A549 (cell line): ENCODE measurements at regions not wholly inside any gene's neighbourhood (a gene's known extent, or its start where the extent isn't known, plus 50 kb on each side); places are given as distances from the start of the nearest gene placed in this dataset.

Source experiments
- ATAC-seq, 2 experiments: fragments of 200-7000 bp in 1 of 2; fragments of >200 bp in 1 of 2; cut with Nextera tagmentation in 1 of 2; cut with Tn5 transposase in 1 of 2; 3 replicates each; pipeline versions ENCODE4 v1.8.0 to v1.9.1; 2018 to 2020; ENCODE audit warnings: mild to moderate bottlenecking in 1 of 2, moderate library complexity in 1 of 2
- CTCF ChIA-PET: fragments of 300-600 bp; sonication (Branson Sonifier 250); formaldehyde crosslinking; extraction: SDS; loops from one replicate; lab custom pipeline; 2021; ENCODE audit warnings: antibody characterized with exemption, inconsistent platforms; lab: Yijun Ruan, JAX
- POLR2A ChIA-PET: fragments of 350-600 bp; formaldehyde crosslinking; extraction: SDS; loops from one replicate; lab custom pipeline; 2021; ENCODE audit warnings: antibody characterized with exemption, inconsistent platforms; lab: Yijun Ruan, JAX
- DNase-seq, 2 experiments: peaks; one replicate each; pipeline versions ENCODE4 v3.0.0 to v3.0.0-alpha.2; 2011 to 2016; ENCODE audit warnings: low read depth in 1 of 2, low spot score in 1 of 2
- FAIRE-seq: peaks from 2 replicates; lab custom pipeline; 2011; peaks lifted over from hg19 to GRCh38; lab: Jason Lieb, UNC
- H3K27ac ChIP-seq, 2 experiments: fragments of >200 bp; sonication (Bioruptor Twin); formaldehyde crosslinking; 3 replicates each; pipeline ENCODE4 v1.5.1; 2016 to 2017
- H3K4me1 ChIP-seq: fragments of >200 bp; sonication (Bioruptor Twin); formaldehyde crosslinking; 3 replicates; pipeline ENCODE4 v1.6.1; 2016
- H3K4me2 ChIP-seq: fragments of >200 bp; sonication (Bioruptor Twin); formaldehyde crosslinking; 3 replicates; pipeline ENCODE4 v1.6.1; 2016
- H3K4me3 ChIP-seq: fragments of >200 bp; sonication (Bioruptor Twin); formaldehyde crosslinking; 3 replicates; pipeline ENCODE4 v1.5.1; 2016
- H3K9me3 ChIP-seq: fragments of >200 bp; sonication (Bioruptor Twin); formaldehyde crosslinking; 3 replicates; pipeline ENCODE4 v1.6.1; 2016
- ATOH8 ChIP-seq: fragments of 250-450 bp; sonication (Bioruptor Pico); IDR thresholded peaks from 2 replicates; pipeline ENCODE4 v1.5.0; 2020; ENCODE audit warnings: low read depth, mild to moderate bottlenecking, moderate library complexity
- CBX2 ChIP-seq: fragments of 200-600 bp; sonication (generic); IDR thresholded peaks from 2 replicates; pipeline ENCODE4 v1.6.1; 2016; ENCODE audit warnings: low read depth, mild to moderate bottlenecking, borderline replicate concordance
- EP300 ChIP-seq, 2 experiments: fragments of >200 bp; sonication (Bioruptor Twin); formaldehyde crosslinking; IDR thresholded peaks; 2 replicates in 1 of 2; 3 replicates in 1 of 2; pipeline ENCODE4 v1.6.1; 2016 to 2017
- ESRRA ChIP-seq: fragments of 150-350 bp; IDR thresholded peaks from 2 replicates; pipeline ENCODE4 v1.6.1; 2014; ENCODE audit warnings: mild to moderate bottlenecking, low read length, borderline replicate concordance
- FOSL2 ChIP-seq, 2 experiments: fragments of 450-650 bp in 1 of 2; fragments of >200 bp in 1 of 2; sonication (Bioruptor Twin) in 1 of 2; formaldehyde crosslinking; IDR thresholded peaks; 2 replicates each; pipeline versions ENCODE4 v1.5.0 to v1.6.1; 2016 to 2020; ENCODE audit warnings: mild to moderate bottlenecking in 1 of 2, moderate library complexity in 1 of 2
- FOXS1 ChIP-seq: fragments of 250-450 bp; sonication (Bioruptor Pico); IDR thresholded peaks from 2 replicates; pipeline ENCODE4 v1.5.0; 2020; ENCODE audit warnings: mild to moderate bottlenecking, moderate library complexity
- HEYL ChIP-seq: fragments of 250-450 bp; sonication (Bioruptor Pico); IDR thresholded peaks from 2 replicates; pipeline ENCODE4 v1.8.0; 2021; ENCODE audit warnings: mild to moderate bottlenecking, moderate library complexity
- HOXB13 ChIP-seq: fragments of 250-450 bp; sonication (Bioruptor Pico); IDR thresholded peaks from 2 replicates; pipeline ENCODE4 v1.5.0; 2020; ENCODE audit warnings: low read depth, mild to moderate bottlenecking, moderate library complexity
- HOXB5 ChIP-seq: fragments of 250-450 bp; sonication (Bioruptor Pico); IDR thresholded peaks from 2 replicates; pipeline ENCODE4 v1.5.0; 2020; ENCODE audit warnings: mild to moderate bottlenecking, moderate library complexity
- JUN ChIP-seq, 2 experiments: fragments of >200 bp; sonication (Bioruptor Twin); formaldehyde crosslinking; IDR thresholded peaks; 2 replicates in 1 of 2; 3 replicates in 1 of 2; pipeline ENCODE4 v1.6.1; 2016 to 2017
- JUNB ChIP-seq: fragments of >200 bp; sonication (Bioruptor Twin); formaldehyde crosslinking; IDR thresholded peaks from 2 replicates; pipeline ENCODE4 v1.6.1; 2016
- KDM5A ChIP-seq: fragments of 200-600 bp; sonication (generic); IDR thresholded peaks from 2 replicates; pipeline ENCODE4 v1.6.1; 2016; ENCODE audit warnings: antibody characterized with exemption, mild to moderate bottlenecking
- MAFK ChIP-seq: fragments of 450-650 bp; IDR thresholded peaks from 2 replicates; pipeline ENCODE4 v1.6.1; 2014; ENCODE audit not compliant: partially characterized antibody
- NPAS2 ChIP-seq: fragments of 250-450 bp; sonication (Bioruptor Pico); IDR thresholded peaks from 2 replicates; pipeline ENCODE4 v1.8.0; 2022; ENCODE audit warnings: mild to moderate bottlenecking, moderate library complexity, borderline replicate concordance
- PBX3 ChIP-seq: IDR thresholded peaks from 2 replicates; pipeline ENCODE4 v1.6.1; 2012
- RARB ChIP-seq: fragments of 250-450 bp; sonication (Bioruptor Pico); IDR thresholded peaks from 2 replicates; pipeline ENCODE4 v1.8.0; 2021; ENCODE audit warnings: mild to moderate bottlenecking, moderate library complexity
- RCOR1 ChIP-seq: fragments of 150-350 bp; IDR thresholded peaks from 2 replicates; pipeline ENCODE4 v1.6.1; 2014; ENCODE audit warnings: antibody characterized with exemption, low read length, low read depth
- REST ChIP-seq: fragments of 200-600 bp; sonication (generic); IDR thresholded peaks from 2 replicates; pipeline ENCODE4 v1.6.1; 2016; ENCODE audit warnings: antibody characterized with exemption, mild to moderate bottlenecking, moderate library complexity
- RNF2 ChIP-seq: fragments of 200-600 bp; sonication (generic); IDR thresholded peaks from 2 replicates; pipeline ENCODE4 v1.6.1; 2016; ENCODE audit warnings: low read depth, mild to moderate bottlenecking, antibody characterized with exemption, moderate library complexity, borderline replicate concordance
- SREBF2 ChIP-seq: fragments of 450-650 bp; IDR thresholded peaks from 2 replicates; pipeline ENCODE4 v1.6.1; 2014; ENCODE audit warnings: mild to moderate bottlenecking, moderate library complexity
- TFCP2L1 ChIP-seq: fragments of 250-450 bp; sonication (Bioruptor Pico); IDR thresholded peaks from 2 replicates; pipeline ENCODE4 v1.5.0; 2021; ENCODE audit warnings: mild to moderate bottlenecking
- TP53 ChIP-seq: fragments of 250-450 bp; sonication (Bioruptor Pico); IDR thresholded peaks from 2 replicates; pipeline ENCODE4 v1.5.0; 2021; ENCODE audit warnings: mild to moderate bottlenecking, moderate library complexity
- ZC3H11A ChIP-seq: fragments of 450-650 bp; IDR thresholded peaks from 2 replicates; pipeline ENCODE4 v1.6.1; 2014; ENCODE audit warnings: antibody characterized with exemption, mild to moderate bottlenecking
- ZSCAN20 ChIP-seq: fragments of 250-450 bp; sonication (Bioruptor Pico); IDR thresholded peaks from 2 replicates; pipeline ENCODE4 v1.8.0; 2022; ENCODE audit warnings: mild to moderate bottlenecking, moderate library complexity
- WGBS: methylation state at CpG from one replicate; pipeline ENCODE4 v1.1.6; 2017; ENCODE audit errors: missing lambda C conversion rate; 5-methylcytosine and 5-hydroxymethylcytosine counted together

- TF ChIP-seq ATOH8 (CRISPR knock-in tag) (no peak), KDM5A (no peak), NPAS2 (CRISPR knock-in tag) (no peak), MAFK (no peak), REST (no peak), ZC3H11A (no peak), JUN (IDR thresholded peaks at IDR 0.05) (no peak), SREBF2 (no peak), ZSCAN20 (CRISPR knock-in tag) (no peak)
These were observed 467.4 kb downstream of the TYW1 start (continued) for GRCh38 chr7:67463983-67464382.

GRCh38 chr7:67466109-67466508 lies 469.5 kb downstream of the TYW1 start:
- POLR2A ChIA-PET: no interaction called here
- Histone ChIP-seq H3K4me2 (no peak overlapping the region), H3K4me3 (no peak overlapping the region), H3K4me1 (no peaks in the 10 kb centered on the region)
- CTCF ChIA-PET: interaction anchor here (1.0 kb wide), 1 partner anchor 18 kb away, joined by 3 read pairs; no protein-coding TSS in a partner anchor
- 0% methylated on average over 1 of the region's 2 CpGs for WGBS
- no peak for TF ChIP-seq TFCP2L1 (CRISPR knock-in tag)
- TF ChIP-seq, all 56 proteins: peak for 0
- ATAC-seq: no peak
- peaks cover 11% of the 10 kb centered on the region; the same call in 2 of the 3 replicates for H3K9me3 ChIP-seq
- no peak for DNase-seq
- FAIRE-seq: no peak
- no peak overlapping the region for H3K27ac ChIP-seq

- Histone ChIP-seq H3K9me3 (peaks cover 11% of the 10 kb centered on the region; the same call in 2 of the 3 replicates), H3K4me3 (no peak overlapping the region)
- 8% methylated on average over 6 of the region's 6 CpGs for WGBS
- POLR2A ChIA-PET: no interaction called here
- TF ChIP-seq TP53 (CRISPR knock-in tag): no peak
- TF ChIP-seq FOXS1: no peak
- no peak for TF ChIP-seq HEYL (CRISPR knock-in tag)
- TF ChIP-seq FOSL2 (IDR thresholded peaks at IDR 0.05): no peak
- TF ChIP-seq FOSL2 (CRISPR knock-in tag; IDR thresholded peaks at IDR 0.05): no peak
- TF ChIP-seq HOXB5 (CRISPR knock-in tag): no peak
- no peak for TF ChIP-seq PBX3
- no peak for TF ChIP-seq EP300 (IDR thresholded peaks at IDR 0.05)
- TF ChIP-seq RNF2: no peak
- no peak for TF ChIP-seq JUNB
- TF ChIP-seq ZC3H11A: no peak
- no peak for TF ChIP-seq HOXB13 (CRISPR knock-in tag)
- TF ChIP-seq ESRRA: no peak
- TF ChIP-seq CBX2: no peak
- no peak for TF ChIP-seq RARB (CRISPR knock-in tag)
- TF ChIP-seq RCOR1: no peak
- TF ChIP-seq MAFK: no peak
- TF ChIP-seq, all 56 proteins: peak for 0
- H3K4me2 ChIP-seq: no peak overlapping the region
- ATAC-seq (no peak), DNase-seq (no peak), FAIRE-seq (no peak)
- no peak overlapping the region for H3K27ac ChIP-seq
- H3K4me1 ChIP-seq: no peaks in the 10 kb centered on the region
- CTCF ChIA-PET: no interaction called here
These were observed 473.7 kb downstream of the TYW1 start for GRCh38 chr7:67470256-67470751.
